Prostate gland (tissue), 2 donors: ENCODE measurements at regions not wholly inside any gene's neighbourhood (a gene's known extent, or its start where the extent isn't known, plus 50 kb on each side); places are given as distances from the start of the nearest gene placed in this dataset.

ENCODE experiments used
- POLR2A ChIP-seq: fragments of 450-650 bp; IDR thresholded peaks from one replicate; pipeline ENCODE4 v1.6.1; 2016; ENCODE audit warnings: antibody characterized with exemption, mild to moderate bottlenecking
- TF ChIP-seq, protein P1 (sequence below), 4 experiments: fragments of 200-600 bp in 2 of 4; fragments of 450-650 bp in 2 of 4; sonication (generic) in 2 of 4; IDR thresholded peaks; 1 replicate in 3 of 4; 2 replicates in 1 of 4; pipeline ENCODE4 v1.5.1; 2016 to 2019; ENCODE audit warnings: antibody characterized with exemption in 4 of 4, mild to moderate bottlenecking in 2 of 4, moderate library complexity in 2 of 4

DNA sequence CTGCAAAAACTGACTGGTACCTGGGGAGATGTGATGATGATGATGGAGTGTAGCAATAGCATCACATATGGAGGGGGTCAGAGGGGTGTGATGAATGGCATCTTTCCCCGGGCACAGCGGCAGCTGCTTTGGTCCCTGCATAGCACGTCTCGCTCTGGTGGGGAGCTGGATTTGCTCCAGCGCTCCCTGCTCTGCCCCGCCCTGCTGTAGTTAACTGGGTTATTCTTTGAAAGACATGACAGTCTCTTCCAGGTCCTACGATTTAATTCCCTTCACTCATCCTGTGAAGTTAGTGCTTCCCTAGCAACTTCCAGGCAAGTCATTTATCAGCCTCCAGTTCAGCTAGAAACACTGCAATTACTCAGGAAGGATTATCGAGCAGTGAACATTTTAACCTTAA is 463.1 kb downstream of the TSN start:
- TF ChIP-seq, protein P1, sequence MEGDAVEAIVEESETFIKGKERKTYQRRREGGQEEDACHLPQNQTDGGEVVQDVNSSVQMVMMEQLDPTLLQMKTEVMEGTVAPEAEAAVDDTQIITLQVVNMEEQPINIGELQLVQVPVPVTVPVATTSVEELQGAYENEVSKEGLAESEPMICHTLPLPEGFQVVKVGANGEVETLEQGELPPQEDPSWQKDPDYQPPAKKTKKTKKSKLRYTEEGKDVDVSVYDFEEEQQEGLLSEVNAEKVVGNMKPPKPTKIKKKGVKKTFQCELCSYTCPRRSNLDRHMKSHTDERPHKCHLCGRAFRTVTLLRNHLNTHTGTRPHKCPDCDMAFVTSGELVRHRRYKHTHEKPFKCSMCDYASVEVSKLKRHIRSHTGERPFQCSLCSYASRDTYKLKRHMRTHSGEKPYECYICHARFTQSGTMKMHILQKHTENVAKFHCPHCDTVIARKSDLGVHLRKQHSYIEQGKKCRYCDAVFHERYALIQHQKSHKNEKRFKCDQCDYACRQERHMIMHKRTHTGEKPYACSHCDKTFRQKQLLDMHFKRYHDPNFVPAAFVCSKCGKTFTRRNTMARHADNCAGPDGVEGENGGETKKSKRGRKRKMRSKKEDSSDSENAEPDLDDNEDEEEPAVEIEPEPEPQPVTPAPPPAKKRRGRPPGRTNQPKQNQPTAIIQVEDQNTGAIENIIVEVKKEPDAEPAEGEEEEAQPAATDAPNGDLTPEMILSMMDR (IDR thresholded peaks at IDR 0.05), result no peak
- TF ChIP-seq POLR2A, result no peak
